HCT116 (cell line): ENCODE measurements at regions not wholly inside any gene's neighbourhood (a gene's known extent, or its start where the extent isn't known, plus 50 kb on each side); places are given as distances from the start of the nearest gene placed in this dataset.

Experiments
- ATAC-seq: fragments of 200-7000 bp; cut with Tn5 transposase; 2 replicates; pipeline ENCODE4 v1.9.1; 2020; ENCODE audit warnings: mild to moderate bottlenecking, moderate library complexity
- BruUV-seq: library from RNA; stranded (reverse); fragments of 400-500 nt; replicated peaks from 2 replicates; lab custom pipeline; 2021; lab: Mats Ljungman, UMichigan
- CTCF ChIA-PET: fragments of 300-600 bp; sonication (Branson Sonifier 250); formaldehyde crosslinking; loops from one replicate; lab custom pipeline; 2021; ENCODE audit warnings: antibody characterized with exemption; lab: Charles Lee
- POLR2A ChIA-PET: fragments of 300-600, 350-600 bp; sonication (Branson Sonifier 250); formaldehyde crosslinking; loops from one replicate; lab custom pipeline; 2021; ENCODE audit warnings: antibody characterized with exemption; lab: Charles Lee
- RAD21 ChIA-PET, 2 experiments: fragments of 300-600 bp; sonication (Branson Sonifier 250); formaldehyde crosslinking; loops; one replicate each; lab custom pipeline; 2023; ENCODE audit warnings: low total read pairs in 2 of 2; ENCODE audit not compliant: uncharacterized antibody in 2 of 2, unreplicated experiment in 2 of 2, low non-redundant PET in 1 of 2; lab: Charles Lee
- DNase-seq: peaks from one replicate; pipeline ENCODE4 v3.0.0-alpha.2; 2010; ENCODE audit warnings: low read depth, low spot score
- H2AFZ ChIP-seq: fragments of 200-600 bp; shearing (Covaris generic), sonication (generic); 2 replicates; pipeline ENCODE4 v1.6.1; 2017; ENCODE audit warnings: low read depth, mixed run types, mixed read lengths, antibody characterized with exemption, low read length; ENCODE audit not compliant: poor library complexity, severe bottlenecking
- H3K27ac ChIP-seq: 2 replicates; pipeline ENCODE4 v1.5.1; 2012; ENCODE audit warnings: low read depth, low read length
- H3K27me3 ChIP-seq: fragments of 200-600 bp; sonication (generic); 2 replicates; pipeline ENCODE4 v1.6.1; 2016; ENCODE audit warnings: mixed run types, low read length, mixed read lengths; ENCODE audit not compliant: insufficient read depth
- H3K36me3 ChIP-seq, 2 experiments: fragments of 200-500 bp in 1 of 2; fragments of 200-600 bp in 1 of 2; sonication (Bioruptor generic) in 1 of 2; sonication (generic) in 1 of 2; 2 replicates each; pipeline versions ENCODE4 v1.5.1 to v1.6.1; 2014 to 2016; ENCODE audit warnings: low read length in 2 of 2, inconsistent platforms in 1 of 2, mixed read lengths in 1 of 2, mixed run types in 1 of 2; ENCODE audit not compliant: insufficient read depth in 2 of 2, control insufficient read depth in 1 of 2
- H3K4me1 ChIP-seq, 2 experiments: fragments of 200-600 bp in 1 of 2; sonication (generic) in 1 of 2; 2 replicates each; pipeline versions ENCODE4 v1.5.1 to v1.6.1; 2012 to 2017; ENCODE audit warnings: low read length in 2 of 2, inconsistent platforms in 1 of 2, mild to moderate bottlenecking in 1 of 2, mixed read lengths in 1 of 2, mixed run types in 1 of 2, moderate library complexity in 1 of 2; ENCODE audit not compliant: insufficient read depth in 2 of 2, control insufficient read depth in 1 of 2
- H3K4me2 ChIP-seq: fragments of 200-600 bp; sonication (generic); 2 replicates; pipeline ENCODE4 v1.6.1; 2017; ENCODE audit warnings: mixed run types, low read length, mixed read lengths
- H3K4me3 ChIP-seq, 2 experiments: fragments of 200-600 bp in 1 of 2; sonication (generic) in 1 of 2; replicated peaks in 1 of 2; 2 replicates each; pipeline ENCODE4 v1.5.1; 2011 to 2016; ENCODE audit warnings: low read length in 2 of 2, control low read depth in 1 of 2, low read depth in 1 of 2, mild to moderate bottlenecking in 1 of 2, mixed read lengths in 1 of 2, mixed run types in 1 of 2
- H3K79me2 ChIP-seq: fragments of 200-600 bp; sonication (generic); 2 replicates; pipeline ENCODE4 v1.6.1; 2017; ENCODE audit warnings: mild to moderate bottlenecking, mixed run types, low read length, moderate library complexity, mixed read lengths; ENCODE audit not compliant: insufficient read depth
- H3K9ac ChIP-seq: fragments of 200-600 bp; sonication (generic); 2 replicates; pipeline ENCODE4 v1.6.1; 2016; ENCODE audit warnings: low read length, mixed read lengths
- H3K9me2 ChIP-seq: fragments of 200-600 bp; sonication (generic), shearing (Covaris generic); 2 replicates; pipeline ENCODE4 v1.6.1; 2017; ENCODE audit warnings: mixed run types, mild to moderate bottlenecking, moderate library complexity; ENCODE audit not compliant: insufficient read depth
- H3K9me3 ChIP-seq, 2 experiments: fragments of 200-500 bp in 1 of 2; fragments of 200-600 bp in 1 of 2; sonication (Bioruptor generic) in 1 of 2; sonication (generic) in 1 of 2; 2 replicates each; pipeline ENCODE4 v1.6.1; 2014 to 2017; ENCODE audit warnings: low read length in 2 of 2, mixed read lengths in 2 of 2, inconsistent platforms in 1 of 2, low read depth in 1 of 2, mild to moderate bottlenecking in 1 of 2, mixed run types in 1 of 2, moderate library complexity in 1 of 2; ENCODE audit not compliant: control insufficient read depth in 1 of 2, insufficient read depth in 1 of 2
- H4K20me1 ChIP-seq: fragments of 200-600 bp; sonication (generic), shearing (Covaris generic); 2 replicates; pipeline ENCODE4 v1.6.1; 2017; ENCODE audit warnings: mixed run types, mild to moderate bottlenecking, moderate library complexity; ENCODE audit not compliant: insufficient read depth
- ATF3 ChIP-seq: IDR thresholded peaks from 2 replicates; pipeline ENCODE4 v1.6.1; 2012
- EGR1 ChIP-seq: IDR thresholded peaks from 2 replicates; pipeline ENCODE4 v1.6.1; 2012; ENCODE audit warnings: low read depth
- EZH2 ChIP-seq: fragments of 200-600 bp; sonication (generic); IDR thresholded peaks from 2 replicates; pipeline ENCODE4 v1.6.1; 2017; ENCODE audit warnings: antibody characterized with exemption, mixed run types
- EZH2phosphoT487 ChIP-seq: fragments of 200-600 bp; IDR thresholded peaks from 2 replicates; pipeline ENCODE4 v1.6.1; 2018; ENCODE audit warnings: antibody characterized with exemption, borderline replicate concordance
- FOSL1 ChIP-seq: IDR thresholded peaks from 2 replicates; pipeline ENCODE4 v1.6.1; 2012; ENCODE audit warnings: low read depth
- JUND ChIP-seq: IDR thresholded peaks from 2 replicates; pipeline ENCODE4 v1.6.1; 2012
- MAX ChIP-seq: IDR thresholded peaks from 2 replicates; pipeline ENCODE4 v1.6.1; 2012
- POLR2AphosphoS5 ChIP-seq: IDR thresholded peaks from 2 replicates; pipeline ENCODE4 v1.6.1; 2011; ENCODE audit warnings: mild to moderate bottlenecking, low read depth, low read length, moderate library complexity
- RAD21 ChIP-seq: IDR thresholded peaks from 2 replicates; pipeline ENCODE4 v1.6.1; 2012; ENCODE audit warnings: low read depth, mild to moderate bottlenecking
- REST ChIP-seq: IDR thresholded peaks from 2 replicates; pipeline ENCODE4 v1.6.1; 2012; ENCODE audit warnings: low read depth
- SIN3A ChIP-seq: IDR thresholded peaks from 2 replicates; pipeline ENCODE4 v1.6.1; 2012; ENCODE audit warnings: low read depth
- SP1 ChIP-seq: IDR thresholded peaks from 2 replicates; pipeline ENCODE4 v1.6.1; 2012; ENCODE audit warnings: low read depth
- TCF7L2 ChIP-seq: IDR thresholded peaks from 2 replicates; pipeline ENCODE4 v1.7.0; 2011; ENCODE audit warnings: borderline replicate concordance, inconsistent platforms; ENCODE audit not compliant: insufficient read depth, insufficient read length; ENCODE audit errors: extremely low read depth
- YY1 ChIP-seq: IDR thresholded peaks from 2 replicates; pipeline ENCODE4 v1.6.1; 2011; ENCODE audit warnings: low read length, low read depth, moderate library complexity, mild to moderate bottlenecking; ENCODE audit not compliant: insufficient replicate concordance; ENCODE audit errors: extremely low read depth
- ZFX ChIP-seq: fragments of 450-650 bp; IDR thresholded peaks from 2 replicates; pipeline ENCODE4 v1.6.1; 2017
- ZNF274 ChIP-seq: fragments of 200-500 bp; sonication (Bioruptor generic); IDR thresholded peaks from 2 replicates; pipeline ENCODE4 v1.6.1; 2014; ENCODE audit warnings: mild to moderate bottlenecking, low read depth, low read length, inconsistent platforms
- intact Hi-C: fragments of 100-400 bp; cut with micrococcal nuclease; formaldehyde crosslinking; loops from 2 replicates; pipeline ENCODE4 v1.10.0; 2022

GRCh38 chr3:40895109-40895508 lies 304.2 kb upstream of the CTNNB1 start:
- Histone ChIP-seq H3K9me2 (no peaks in the 10 kb centered on the region), H3K27ac (no peak overlapping the region), H2AFZ (no peak overlapping the region), H3K4me3 (no peak overlapping the region), H4K20me1 (no peaks in the 10 kb centered on the region), H3K4me2 (no peak overlapping the region), H3K4me1 (no peaks in the 10 kb centered on the region), H3K79me2 (no peaks in the 10 kb centered on the region), H3K9ac (no peak overlapping the region), H3K36me3 (no peaks in the 10 kb centered on the region; a peak in 1 of 4 replicates), H3K9me3 (no peaks in the 10 kb centered on the region), H3K27me3 (peaks cover 4% of the 10 kb centered on the region; the same call in 1 of the 2 replicates)
- BruUV-seq = no TSS peak
- POLR2A ChIA-PET = no interaction called here
- RAD21 ChIA-PET = no interaction called here
- no peak for ATAC-seq
- no peak for DNase-seq
- TF ChIP-seq JUND (no peak), ZFX (no peak), SP1 (no peak), SIN3A (no peak), EZH2phosphoT487 (no peak), MAX (no peak), TCF7L2 (no peak), RAD21 (no peak), YY1 (no peak), POLR2AphosphoS5 (no peak), REST (no peak), ZNF274 (no peak), ATF3 (no peak), FOSL1 (no peak), EZH2 (no peak), EGR1 (no peak)
- intact Hi-C loops = no loop called here
- CTCF ChIA-PET = no interaction called here
